ENCODE measurements at regions not wholly inside any gene's neighbourhood (a gene's known extent, or its start where the extent isn't known, plus 50 kb on each side); places are given as distances from the start of the nearest gene placed in this dataset.

GRCh38 chr3:18841422-18842343, 306.6 kb upstream of the KCNH8 start:
- H3K27ac ChIP-seq, result no peak overlapping the region
- H3K9me3 ChIP-seq (replicated peaks in 1 of 3), result no peaks in the 10 kb centered on the region
- no peaks in the 10 kb centered on the region for H3K27me3 ChIP-seq
- DNase-seq, result no peak
- H3K36me3 ChIP-seq (replicated peaks in 1 of 2), result no peaks in the 10 kb centered on the region
- H3K4me3 ChIP-seq, result no peak overlapping the region
- intact Hi-C loops (cut with DNase I), result no loop called here
- TF ChIP-seq POLR2A (IDR thresholded peaks at IDR 0.05), result no peak
- 34 to 55% (median 38%) methylated on average over 6 of the region's 6 CpGs for WGBS, 4 donors
- no peaks in the 10 kb centered on the region for H3K4me1 ChIP-seq (replicated peaks in 1 of 2)

GRCh38 chr3:18840535-18841137, 307.7 kb upstream of the KCNH8 start:
- Histone ChIP-seq H3K4me3 (no peak overlapping the region), H3K9me3 (replicated peaks in 1 of 3) (no peaks in the 10 kb centered on the region), H3K4me1 (replicated peaks in 1 of 2) (no peaks in the 10 kb centered on the region), H3K27me3 (no peaks in the 10 kb centered on the region), H3K27ac (no peak overlapping the region), H3K36me3 (replicated peaks in 1 of 2) (no peaks in the 10 kb centered on the region)
- intact Hi-C loops (cut with DNase I), result no loop called here
- DNase-seq, result no peak
- no peak for TF ChIP-seq POLR2A (IDR thresholded peaks at IDR 0.05)
- TF ChIP-seq CTCF (IDR thresholded peaks at IDR 0.05), result no peak
- 75 to 83% (median 79%) methylated on average over 3 of the region's 3 CpGs for WGBS, 4 donors

GRCh38 chr3:18838758-18839157, 309.6 kb upstream of the KCNH8 start:
- no peak for DNase-seq
- 68 to 83% (median 71%) methylated on average over 1 of the region's 1 CpG for WGBS, 4 donors
- H3K36me3 ChIP-seq (replicated peaks in 1 of 2), result no peaks in the 10 kb centered on the region
- TF ChIP-seq CTCF (IDR thresholded peaks at IDR 0.05) (no peak), POLR2A (IDR thresholded peaks at IDR 0.05) (no peak)
- intact Hi-C loops (cut with DNase I), result no loop called here
- no peaks in the 10 kb centered on the region for H3K27me3 ChIP-seq
- no peaks in the 10 kb centered on the region for H3K4me1 ChIP-seq (replicated peaks in 1 of 2)
- H3K4me3 ChIP-seq, result no peak overlapping the region
- H3K9me3 ChIP-seq (replicated peaks in 1 of 3), result no peaks in the 10 kb centered on the region
- no peak overlapping the region for H3K27ac ChIP-seq

- no peaks in the 10 kb centered on the region for H3K36me3 ChIP-seq (replicated peaks in 1 of 2)
- no peaks in the 10 kb centered on the region for H3K4me1 ChIP-seq (replicated peaks in 1 of 2)
- no peak overlapping the region for H3K4me3 ChIP-seq
- no peaks in the 10 kb centered on the region for H3K27me3 ChIP-seq
- no peak for DNase-seq
- intact Hi-C loops (cut with DNase I), result no loop called here
- TF ChIP-seq CTCF (IDR thresholded peaks at IDR 0.05), result no peak
- TF ChIP-seq POLR2A (IDR thresholded peaks at IDR 0.05), result no peak
- no peaks in the 10 kb centered on the region for H3K9me3 ChIP-seq (replicated peaks in 1 of 3)
- H3K27ac ChIP-seq, result no peak overlapping the region
- 62 to 76% (median 65%) methylated on average over 3 of the region's 3 CpGs for WGBS, 4 donors
Measured at GRCh38 chr3:18837137-18837755, 311.1 kb upstream of the KCNH8 start.

Measured in adrenal gland (tissue), 9 donors.